C4-2B (cell line): ENCODE measurements at regions not wholly inside any gene's neighbourhood (a gene's known extent, or its start where the extent isn't known, plus 50 kb on each side); places are given as distances from the start of the nearest gene placed in this dataset.

Experiments used
- ZFX ChIP-seq: fragments of 450-650 bp; IDR thresholded peaks from 2 replicates; pipeline ENCODE4 v1.6.1; 2017
- TF ChIP-seq, protein P1 (sequence below): fragments of 450-650 bp; conservative IDR thresholded peaks from 2 replicates; pipeline ENCODE4 v1.5.1; 2017; ENCODE audit warnings: mild to moderate bottlenecking

GRCh38 chr5:172521338-172521932 is 67.1 kb upstream of the SH3PXD2B start:
- TF ChIP-seq, protein P1, sequence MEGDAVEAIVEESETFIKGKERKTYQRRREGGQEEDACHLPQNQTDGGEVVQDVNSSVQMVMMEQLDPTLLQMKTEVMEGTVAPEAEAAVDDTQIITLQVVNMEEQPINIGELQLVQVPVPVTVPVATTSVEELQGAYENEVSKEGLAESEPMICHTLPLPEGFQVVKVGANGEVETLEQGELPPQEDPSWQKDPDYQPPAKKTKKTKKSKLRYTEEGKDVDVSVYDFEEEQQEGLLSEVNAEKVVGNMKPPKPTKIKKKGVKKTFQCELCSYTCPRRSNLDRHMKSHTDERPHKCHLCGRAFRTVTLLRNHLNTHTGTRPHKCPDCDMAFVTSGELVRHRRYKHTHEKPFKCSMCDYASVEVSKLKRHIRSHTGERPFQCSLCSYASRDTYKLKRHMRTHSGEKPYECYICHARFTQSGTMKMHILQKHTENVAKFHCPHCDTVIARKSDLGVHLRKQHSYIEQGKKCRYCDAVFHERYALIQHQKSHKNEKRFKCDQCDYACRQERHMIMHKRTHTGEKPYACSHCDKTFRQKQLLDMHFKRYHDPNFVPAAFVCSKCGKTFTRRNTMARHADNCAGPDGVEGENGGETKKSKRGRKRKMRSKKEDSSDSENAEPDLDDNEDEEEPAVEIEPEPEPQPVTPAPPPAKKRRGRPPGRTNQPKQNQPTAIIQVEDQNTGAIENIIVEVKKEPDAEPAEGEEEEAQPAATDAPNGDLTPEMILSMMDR: no peak
- no peak for TF ChIP-seq ZFX
